ENCODE measurements at regions not wholly inside any gene's neighbourhood (a gene's known extent, or its start where the extent isn't known, plus 50 kb on each side); places are given as distances from the start of the nearest gene placed in this dataset.
A peak's percentile ranks its signal among the peaks of the same experiment; 100 is the strongest.
"Not testable (repeated sequence)": the region's sequence is repeated elsewhere in the genome, so short reads cannot be mapped to it uniquely, and the experiment has no call there.

DNA sequence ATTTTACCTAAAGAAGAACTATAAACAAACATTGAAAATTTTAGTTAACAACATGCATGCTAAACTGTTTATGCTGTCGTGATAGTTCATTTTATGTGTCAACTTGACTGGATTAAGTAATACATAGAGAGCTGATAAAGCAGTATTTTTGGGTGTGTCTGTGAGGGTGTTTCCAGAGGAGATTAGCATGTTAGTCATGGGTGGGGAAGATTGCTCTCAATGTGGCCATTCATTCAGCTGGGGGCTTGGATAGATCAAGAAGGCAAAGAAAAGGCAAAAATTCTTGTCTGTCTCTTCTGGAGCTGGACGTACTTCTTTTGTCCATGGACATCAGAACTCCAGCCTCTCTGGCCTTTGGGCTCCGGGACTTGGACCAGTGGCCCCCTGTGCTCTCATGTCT, 172.9 kb upstream of the SEMA3E start:
- no peak for DNase-seq

DNA sequence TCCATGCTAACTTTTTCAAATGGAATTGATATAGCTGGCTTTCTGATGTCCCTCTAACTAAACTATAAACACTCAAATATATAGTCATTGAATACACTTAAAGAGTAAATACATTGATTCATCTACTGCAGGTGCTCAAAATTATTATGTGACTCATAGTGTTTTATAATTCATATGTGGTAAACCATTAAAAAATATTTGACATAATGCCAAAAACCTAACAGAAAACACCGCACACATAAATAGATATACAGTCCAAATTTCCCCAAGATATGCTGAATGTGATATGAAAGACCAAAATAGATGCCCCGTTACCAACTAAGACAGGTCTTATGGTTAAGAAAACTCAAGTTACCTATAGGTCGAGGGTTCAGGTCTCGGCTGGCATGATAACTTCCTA, 171.7 kb upstream of the SEMA3E start:
- no peak for DNase-seq

DNA sequence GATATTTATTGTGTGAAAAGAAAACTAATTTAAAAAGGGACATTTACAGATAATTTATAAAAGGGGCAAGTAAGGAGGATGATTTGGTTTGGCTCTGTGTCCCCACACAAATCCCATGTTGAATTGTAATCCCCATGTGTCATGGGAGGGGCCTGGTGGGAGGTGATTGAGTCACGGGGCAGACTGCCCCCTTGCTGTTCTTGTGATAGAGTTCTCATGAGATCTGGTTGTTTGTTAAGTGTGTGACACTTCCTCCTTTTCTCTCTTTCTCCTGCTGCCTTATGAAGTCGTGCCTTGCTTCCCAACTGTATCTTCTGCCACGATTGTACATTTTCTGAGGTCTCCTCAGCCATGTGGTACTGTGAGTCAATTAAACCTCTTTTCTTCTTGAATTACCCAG, 171.0 kb upstream of the SEMA3E start:
- DNase-seq, result no peak

DNA sequence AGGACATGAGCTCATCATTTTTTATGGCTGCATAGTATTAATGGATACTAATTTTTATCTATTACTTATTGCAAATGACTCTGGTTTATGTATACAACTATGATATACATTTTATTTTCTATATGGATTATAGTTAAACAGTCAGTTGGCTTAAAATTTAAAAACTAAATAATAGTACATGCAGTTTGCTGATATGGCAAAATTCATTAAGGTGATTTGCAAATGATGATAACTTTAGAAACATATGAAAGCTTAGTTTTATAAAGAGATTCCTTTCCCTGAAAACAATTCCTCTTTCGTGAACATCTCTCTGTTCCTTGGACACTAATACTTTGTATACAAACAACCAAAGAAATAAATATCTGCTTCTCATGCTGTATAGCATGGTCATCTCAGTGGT, 165.5 kb upstream of the SEMA3E start:
- DNase-seq, result no peak

DNA sequence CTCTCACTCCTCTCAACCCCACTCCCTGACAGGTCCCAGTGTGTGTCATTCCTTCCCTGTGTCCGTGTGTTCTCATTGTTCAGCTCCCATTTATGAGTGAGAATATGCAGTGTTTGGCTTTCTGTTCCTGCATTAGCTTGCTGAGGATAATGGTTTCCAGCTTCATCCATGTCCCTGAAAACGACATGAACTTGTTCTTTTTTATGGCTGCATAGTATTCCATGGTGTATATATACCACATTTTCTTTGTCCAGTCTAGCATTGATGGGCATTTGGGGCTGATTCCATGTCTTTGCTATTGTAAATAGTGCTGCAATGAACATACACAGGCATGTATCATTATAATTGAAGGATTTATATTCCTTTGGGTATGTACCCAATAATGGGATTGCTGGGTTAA, 163.6 kb upstream of the SEMA3E start:
- DNase-seq, result not testable (repeated sequence)

DNA sequence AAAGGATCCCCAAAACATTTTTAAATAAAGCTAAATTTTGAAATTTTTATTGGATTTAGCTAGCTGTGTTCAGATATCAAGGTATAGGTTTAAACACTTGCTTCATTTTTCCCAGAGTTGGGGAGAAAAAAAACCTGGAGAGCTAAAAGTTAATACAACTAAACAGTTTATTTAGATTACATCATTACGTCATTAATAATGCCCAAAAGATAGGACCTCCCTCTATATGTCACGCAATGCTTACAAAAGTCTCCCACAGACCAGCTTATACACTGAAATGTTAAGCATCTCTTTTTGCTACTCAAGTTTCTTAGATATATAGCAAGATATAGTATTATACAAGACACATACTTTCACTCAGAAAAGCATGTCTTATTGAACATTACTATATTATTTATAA, 160.0 kb upstream of the SEMA3E start:
- no peak for DNase-seq

DNA sequence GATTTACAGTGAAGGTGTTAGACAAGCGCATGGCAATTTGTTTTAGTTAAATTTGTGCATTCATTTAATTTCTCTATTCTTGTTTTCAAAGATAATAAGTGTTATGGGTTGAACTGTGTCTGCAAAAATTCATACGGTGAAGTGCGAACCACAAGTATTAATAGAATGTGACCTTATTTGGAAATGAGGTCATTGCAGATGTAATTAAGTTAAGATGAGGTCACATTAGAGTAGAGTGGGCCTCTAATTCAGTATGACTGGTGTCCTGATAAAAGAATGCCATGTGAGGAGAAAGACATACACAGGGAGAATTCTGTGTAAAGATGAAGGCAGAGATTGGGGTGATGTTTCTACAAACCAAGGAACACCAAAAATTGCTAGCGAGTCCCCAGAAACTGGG, 158.8 kb upstream of the SEMA3E start:
- DNase-seq, result no peak

DNA sequence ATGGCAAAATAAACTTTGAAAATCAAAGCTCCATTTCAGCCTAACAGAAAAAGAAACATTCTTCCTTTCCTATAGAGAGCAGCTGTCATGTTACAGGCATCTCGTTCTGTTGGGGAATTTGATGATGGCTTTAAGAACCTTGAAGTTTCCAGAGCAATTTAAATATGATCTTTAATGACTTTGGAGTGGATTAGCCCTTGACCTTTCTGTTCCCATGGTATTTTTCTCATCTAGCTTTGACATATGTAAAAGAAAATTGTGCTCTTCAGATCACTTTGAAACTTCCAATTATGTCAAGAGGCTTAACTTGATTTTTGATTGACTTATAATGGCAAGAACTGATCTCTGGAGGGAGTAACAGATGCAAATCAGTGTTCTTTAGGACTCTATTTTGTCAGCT, 157.6 kb upstream of the SEMA3E start:
- DNase-seq, result no peak

DNA sequence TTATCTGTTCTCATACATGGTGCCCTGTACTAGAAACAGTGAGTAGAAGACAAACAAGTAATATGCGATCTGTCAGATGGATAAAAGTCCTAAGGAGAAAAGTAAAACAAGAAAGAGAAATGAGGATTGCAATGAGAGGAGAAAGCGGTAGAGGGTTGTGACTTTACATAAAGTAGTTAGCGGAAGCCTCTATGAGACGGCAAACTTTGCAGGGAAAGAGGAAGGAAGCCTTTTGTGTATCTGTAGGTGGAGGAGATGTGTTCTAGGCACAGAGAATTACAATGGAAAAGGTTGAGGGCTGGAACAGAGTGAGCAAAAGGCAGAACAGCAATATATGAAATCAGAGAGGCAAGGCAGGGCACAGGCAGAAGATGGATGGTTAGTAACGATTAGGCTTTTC, 150.4 kb upstream of the SEMA3E start:
- DNase-seq, result no peak

DNA sequence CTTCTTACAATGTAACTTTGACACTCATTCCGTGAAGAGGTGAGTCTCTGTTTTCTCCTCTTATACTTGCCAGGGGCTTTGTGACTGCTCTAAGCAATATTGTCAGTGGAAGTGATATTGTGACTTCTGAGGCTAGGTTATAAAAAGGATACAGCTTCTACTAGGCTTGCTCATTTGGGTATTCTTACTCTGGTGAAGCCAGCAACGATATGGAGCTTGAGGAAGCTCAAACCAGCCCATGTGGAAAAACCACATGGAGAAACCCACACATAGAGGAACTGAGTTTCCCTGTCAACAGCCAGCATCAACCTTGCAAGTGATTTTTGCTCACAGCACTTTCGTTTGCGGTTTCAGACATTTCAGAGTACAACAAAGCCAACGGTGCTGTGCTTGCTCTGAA, 149.6 kb upstream of the SEMA3E start:
- DNase-seq, result no peak

DNA sequence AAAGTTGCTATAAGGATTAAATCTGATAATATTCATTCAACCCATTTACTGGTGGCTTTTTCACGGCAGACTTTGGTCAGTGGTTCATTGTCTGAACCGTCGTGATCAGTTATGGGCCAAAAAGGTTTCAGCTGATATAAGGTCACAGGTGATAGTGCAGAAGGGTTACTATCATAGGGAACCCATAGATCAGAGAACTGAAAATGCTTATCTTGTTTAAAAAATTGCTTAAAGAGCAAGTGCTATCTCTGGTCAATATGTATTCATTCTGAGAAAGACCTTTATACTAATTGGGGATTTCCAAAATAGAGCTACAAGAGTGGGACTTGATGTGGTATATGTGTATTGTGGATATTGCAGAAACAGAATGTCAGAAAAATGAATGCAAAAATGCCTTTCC, 147.8 kb upstream of the SEMA3E start:
- no peak for DNase-seq

DNA sequence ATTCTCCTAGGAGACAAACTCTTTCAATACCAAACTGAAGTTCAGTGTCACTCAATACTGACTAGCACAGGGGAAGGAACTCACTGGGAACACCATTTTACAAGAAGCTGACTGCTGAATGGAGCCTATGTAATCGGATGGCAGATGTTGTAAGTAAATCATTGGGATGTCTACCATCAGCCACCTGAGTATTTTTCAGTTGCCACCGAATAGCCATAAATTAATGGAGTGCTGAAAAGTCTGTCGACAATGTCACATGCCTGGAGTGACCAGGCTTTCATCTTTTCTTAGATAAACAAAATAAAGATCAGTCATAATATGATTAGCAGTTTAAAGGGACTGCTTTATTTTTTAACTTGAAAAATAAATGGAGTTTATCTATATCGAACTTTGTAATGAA, 145.9 kb upstream of the SEMA3E start:
- no peak for DNase-seq

DNA sequence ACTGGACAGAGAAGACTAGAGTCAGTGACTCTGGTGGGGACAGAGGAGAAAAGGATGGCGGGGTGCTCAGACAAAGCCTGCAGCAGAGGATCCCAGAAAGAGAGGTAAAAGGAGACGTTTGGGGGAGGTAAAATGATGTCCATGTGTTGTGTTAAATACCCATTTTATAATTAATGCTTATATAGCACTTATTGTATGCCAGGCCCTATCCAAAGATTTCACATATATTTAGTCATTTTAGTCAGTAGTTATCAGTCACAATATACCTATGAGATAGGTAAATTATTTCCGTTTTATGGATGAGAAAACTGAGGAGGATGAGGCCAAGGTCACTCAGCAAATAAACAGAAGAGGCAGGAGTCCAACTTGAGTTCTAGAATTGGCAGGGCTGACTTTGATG, 144.6 kb upstream of the SEMA3E start:
- DNase-seq, result no peak

DNA sequence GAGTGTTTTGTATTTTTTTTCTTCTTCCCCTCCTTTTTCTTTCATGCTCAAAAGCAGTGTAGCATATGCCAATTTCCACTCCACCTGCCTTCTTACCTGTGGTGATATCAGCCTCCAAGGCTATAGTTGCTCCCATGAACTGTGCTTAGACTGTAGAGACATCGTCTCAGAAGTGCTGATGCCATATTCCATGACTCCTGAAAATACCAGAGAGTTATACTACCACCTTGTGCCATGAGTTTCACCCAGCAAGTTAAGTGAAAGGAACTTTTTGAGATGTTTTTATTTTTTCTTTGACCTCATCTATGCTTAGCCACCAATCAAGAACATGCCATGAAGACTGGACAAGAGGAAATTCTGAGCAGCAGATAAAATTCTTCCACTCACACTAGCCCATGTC, 142.8 kb upstream of the SEMA3E start:
- DNase-seq, result no peak

DNA sequence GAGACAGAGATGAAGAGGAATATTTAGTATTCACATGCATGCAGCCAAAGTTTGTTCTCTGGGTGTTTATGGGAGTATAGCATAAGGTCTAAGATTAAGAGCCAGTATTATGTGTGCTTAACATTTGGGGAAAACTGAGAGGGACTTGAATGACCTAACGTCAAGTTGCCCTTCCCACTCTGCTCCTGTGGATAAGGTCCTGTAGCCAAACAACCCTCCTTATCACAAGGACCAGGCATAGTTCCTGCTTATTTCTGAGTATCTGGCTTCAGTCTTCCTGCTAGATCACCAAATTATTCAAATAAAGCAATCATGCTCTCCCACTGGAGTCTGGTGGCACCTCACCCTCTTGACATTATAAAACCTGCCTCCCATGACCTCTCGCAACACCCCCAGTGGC, 137.9 kb upstream of the SEMA3E start:
- DNase-seq, result no peak

DNA sequence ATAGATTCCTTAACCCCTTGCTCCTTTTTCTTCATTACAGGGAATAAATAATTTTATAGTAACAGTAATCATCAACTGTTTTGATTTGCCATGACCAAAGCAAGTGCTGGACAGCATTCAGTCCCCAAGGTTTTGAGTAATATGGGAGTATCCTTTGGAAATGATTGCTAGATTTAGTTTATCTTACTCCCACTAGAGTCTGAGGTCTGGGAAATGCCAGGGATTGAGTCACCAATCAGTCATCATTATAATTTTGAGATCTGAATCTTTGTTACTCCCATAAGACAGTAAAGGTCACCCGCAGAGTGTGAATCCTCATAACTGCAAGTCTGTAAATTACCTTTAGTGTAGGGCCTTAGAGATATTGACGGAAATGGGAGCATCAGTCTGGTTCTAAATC, 133.7 kb upstream of the SEMA3E start:
- DNase-seq, result no peak

DNA sequence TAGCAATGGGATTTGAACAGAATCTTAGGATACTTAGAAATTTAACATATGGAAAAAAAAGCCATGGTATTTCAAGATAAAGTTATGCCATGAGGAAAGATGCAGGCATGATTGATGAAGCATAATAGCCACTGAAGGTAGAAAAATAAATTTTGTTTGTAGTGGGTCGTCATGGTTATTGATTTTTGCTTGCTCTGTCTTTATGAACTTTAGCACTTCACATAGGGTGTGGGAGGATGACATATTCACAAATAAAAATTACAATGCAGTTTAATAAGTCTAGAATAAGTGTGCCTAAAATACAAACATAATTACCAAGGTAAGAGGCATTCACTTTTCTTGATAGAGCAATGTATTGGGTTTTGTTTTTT, 129.1 kb upstream of the SEMA3E start:
- no peak for DNase-seq

DNA sequence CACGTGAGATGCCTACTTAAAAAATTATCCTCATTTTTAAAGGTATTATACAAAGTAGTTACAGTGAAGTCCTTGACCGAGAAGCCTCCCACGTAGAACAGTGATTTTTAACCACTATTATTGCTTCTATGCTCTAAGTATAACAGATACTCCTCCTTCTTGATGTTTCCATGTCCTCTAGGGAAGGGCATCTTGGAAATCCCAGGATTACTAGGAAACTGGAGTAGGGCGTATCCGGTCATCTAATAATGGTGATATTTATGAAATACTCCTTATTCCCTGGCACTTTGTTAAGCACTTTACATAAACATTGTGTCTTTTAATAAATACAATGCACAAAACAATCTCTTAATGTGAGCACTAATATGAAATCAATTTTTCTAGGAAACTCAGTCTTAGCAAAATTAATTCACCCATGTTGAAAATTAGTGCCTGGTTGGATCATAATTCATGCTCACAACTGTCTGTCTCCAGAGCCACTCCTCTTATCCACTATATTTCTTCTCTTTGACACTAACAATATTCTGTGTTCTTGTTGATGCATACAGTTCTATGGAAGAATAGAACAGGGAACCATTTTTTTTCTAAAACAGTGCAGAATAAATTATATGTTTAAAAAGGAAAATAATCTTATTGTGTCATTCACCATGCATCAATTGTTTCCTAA, 128.6 kb upstream of the SEMA3E start:
- no peak for DNase-seq

DNA sequence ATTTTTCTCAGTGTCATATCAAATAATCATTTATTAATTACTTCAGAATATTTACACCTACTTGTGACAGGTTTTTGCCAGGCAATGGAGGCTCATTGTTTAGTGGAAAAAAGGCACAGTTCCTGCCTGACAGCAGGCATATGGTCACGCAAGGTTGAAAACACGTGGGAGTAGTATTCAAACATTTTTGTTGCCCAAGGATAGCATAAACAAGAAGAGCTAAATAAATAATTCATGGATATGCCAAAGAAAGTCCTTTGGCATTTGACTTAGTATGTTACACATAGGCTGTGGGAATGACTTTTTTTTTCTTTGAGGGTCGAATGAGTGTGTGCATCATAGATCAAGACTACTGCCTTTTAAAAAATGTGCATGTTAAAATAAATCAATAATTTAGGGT, 120.5 kb upstream of the SEMA3E start:
- DNase-seq, result no peak

DNA sequence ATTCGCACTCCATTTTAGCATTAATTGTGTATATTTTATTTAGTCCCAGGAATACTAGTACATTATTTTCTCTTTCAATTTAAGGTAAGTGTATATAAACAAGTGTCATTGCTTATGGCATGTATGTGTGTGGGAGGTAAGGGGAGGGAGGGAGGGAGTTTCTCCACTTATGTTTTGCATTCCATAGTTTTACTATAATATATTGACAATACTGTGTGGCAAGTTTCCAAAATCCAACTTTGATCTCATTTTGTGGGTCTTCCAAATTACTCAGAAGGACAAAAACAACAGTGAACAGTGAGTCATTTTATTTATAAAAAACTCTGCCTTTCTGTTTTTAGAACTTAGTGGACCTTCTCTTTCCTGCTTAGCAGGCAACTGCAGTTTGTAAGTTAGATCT, 102.3 kb upstream of the SEMA3E start:
- no peak for DNase-seq

DNA sequence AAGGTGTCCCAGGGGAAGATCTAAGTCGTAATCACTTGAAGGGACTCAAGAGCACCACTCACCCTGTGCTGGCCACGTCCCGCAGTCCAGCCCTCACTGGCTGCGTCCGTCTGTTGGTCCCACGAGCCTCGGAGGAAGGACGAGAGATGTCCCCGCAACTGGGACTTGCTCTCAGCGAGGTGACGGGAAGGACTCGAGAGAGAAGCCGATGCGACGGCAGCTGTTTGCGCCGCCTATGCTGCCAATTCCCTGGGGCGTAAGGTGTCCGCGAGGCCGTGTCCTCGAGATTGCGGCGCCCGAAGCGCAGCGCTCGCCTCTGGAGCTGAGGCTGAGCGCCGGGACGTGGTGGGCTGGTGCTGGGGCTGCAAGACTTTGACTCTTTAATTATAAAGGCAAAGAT, 100.6 kb upstream of the SEMA3E start:
- no peak for DNase-seq

DNA sequence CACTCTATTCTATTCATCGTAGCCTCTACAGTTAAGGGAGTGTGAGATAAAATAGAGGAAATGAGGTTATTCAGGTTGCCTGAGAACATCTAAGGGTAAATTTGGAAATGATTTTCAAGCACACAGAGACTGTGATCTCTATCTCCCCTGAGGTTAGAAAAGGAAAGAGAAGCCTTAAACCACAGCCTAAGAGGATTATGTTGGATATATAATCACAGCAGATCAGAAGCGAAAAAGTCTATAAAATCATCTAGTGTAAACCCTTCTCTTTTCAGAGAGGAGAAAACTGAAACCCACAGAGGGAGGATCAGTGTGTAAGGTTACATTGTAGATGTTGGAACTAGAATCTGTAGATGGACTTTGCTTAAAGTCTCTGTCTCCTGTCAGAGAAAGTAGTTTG, 90.6 kb upstream of the SEMA3E start:
- DNase-seq, result no peak

DNA sequence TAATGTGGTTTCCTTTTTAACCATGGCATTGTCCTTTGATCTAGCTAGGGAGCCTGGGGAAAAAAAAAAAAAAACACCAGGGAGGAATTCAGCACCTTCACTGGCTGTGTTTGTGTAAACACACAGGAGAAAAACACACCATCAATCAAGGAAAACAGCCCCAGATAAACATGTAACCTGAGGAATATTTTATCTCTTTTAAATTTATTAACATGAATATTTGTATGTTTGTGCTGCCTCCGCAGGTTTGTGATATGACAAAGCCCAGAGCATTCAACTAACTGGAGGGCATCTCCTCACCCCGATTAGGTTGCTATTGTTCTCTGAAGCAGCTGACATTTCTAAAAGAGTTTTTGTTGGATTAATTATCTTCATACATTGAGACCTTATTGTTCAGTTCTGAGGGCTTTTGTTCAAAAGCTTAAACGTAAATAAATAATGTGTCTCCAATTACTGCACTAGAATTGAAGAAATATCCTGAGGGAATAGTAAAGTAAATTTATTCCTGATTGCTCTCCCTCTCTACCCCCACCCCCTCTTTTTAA, 89.4 kb upstream of the SEMA3E start:
- no peak for DNase-seq

DNA sequence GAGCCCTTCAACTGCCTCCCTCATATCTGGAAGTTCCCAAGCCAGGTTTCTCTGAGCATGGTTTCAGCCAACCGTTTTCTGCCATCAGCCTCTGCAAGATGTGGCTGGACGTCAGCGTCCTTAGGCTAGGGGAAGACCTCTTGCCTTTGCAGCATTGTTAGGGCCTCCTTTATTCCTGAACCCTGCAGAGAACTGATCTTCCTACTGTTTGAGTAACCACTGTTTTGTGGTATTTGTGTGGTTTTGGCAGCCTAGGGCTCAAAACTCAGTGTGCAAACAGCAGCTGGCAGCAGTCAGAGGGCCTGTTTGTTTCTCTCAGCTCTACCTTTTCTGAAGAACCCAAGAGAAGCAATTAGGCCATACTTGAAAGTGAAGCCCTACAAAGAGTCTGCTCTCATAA, 83.4 kb upstream of the SEMA3E start:
- peak in 1 of 2 experiments; percentile 5 for DNase-seq

DNA sequence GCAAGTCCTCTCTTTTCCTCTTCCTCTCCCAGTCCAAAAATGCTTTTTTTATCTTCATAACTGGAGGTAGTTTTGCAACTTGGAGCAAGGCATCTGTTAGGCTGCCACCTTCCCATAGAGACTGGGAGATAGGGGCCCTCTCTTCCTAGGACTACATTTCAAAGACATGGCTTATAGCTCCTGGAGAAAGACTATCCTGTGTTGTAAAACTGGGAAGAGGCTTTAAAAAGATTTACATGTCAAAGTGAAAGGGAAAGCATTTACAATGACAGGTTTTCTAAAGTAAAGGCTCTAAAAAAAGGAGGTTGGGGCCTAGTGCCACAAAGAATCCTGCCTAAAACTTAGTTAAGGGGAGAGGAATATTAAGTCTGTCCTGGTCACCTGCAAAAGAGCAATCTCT, 82.2 kb upstream of the SEMA3E start:
- DNase-seq, result no peak

DNA sequence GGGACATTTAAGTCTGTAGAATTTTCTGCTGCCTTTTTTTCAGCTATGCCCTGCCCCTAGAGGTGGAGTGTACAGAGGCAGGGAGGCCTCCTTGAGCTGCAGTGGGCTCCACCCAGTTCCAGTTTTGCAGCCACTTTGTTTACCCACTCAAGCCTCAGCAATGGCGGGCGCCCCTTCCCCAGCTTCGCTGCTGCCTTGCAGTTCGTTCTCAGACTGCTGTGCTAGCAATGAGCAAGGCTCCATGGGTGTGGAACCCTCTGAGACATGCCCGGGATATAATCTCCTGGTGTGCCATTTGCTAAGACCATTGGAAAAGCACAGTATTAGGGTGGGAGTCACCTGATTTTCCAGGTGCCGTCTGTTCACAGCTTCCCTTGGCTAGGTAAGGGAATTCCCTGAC, 68.0 kb upstream of the SEMA3E start:
- not testable (repeated sequence) for DNase-seq
